Epidermal melanocyte (primary cell): ENCODE measurements at regions not wholly inside any gene's neighbourhood (a gene's known extent, or its start where the extent isn't known, plus 50 kb on each side); places are given as distances from the start of the nearest gene placed in this dataset.
"Not testable (repeated sequence)": the region's sequence is repeated elsewhere in the genome, so short reads cannot be mapped to it uniquely, and the experiment has no call there.

Experiments used
- DNase-seq: peaks from one replicate; pipeline ENCODE4 v3.0.0; 2011; ENCODE audit warnings: low spot score; ENCODE audit not compliant: insufficient read length

- no peak for DNase-seq
Observed at GRCh38 chr6:25154034-25154596, 125.1 kb upstream of the CARMIL1 start.

- DNase-seq, result no peak
Observed at GRCh38 chr6:25155211-25155610, 124.0 kb upstream of the CARMIL1 start.

- no peak for DNase-seq
Observed at GRCh38 chr6:25156123-25156522, 123.1 kb upstream of the CARMIL1 start.

- no peak for DNase-seq
Observed at GRCh38 chr6:25157183-25157582, 122.0 kb upstream of the CARMIL1 start.

- DNase-seq, result no peak
Observed at GRCh38 chr6:25157842-25158241, 121.3 kb upstream of the CARMIL1 start.

GRCh38 chr6:25160134-25160533 lies 119.0 kb upstream of the CARMIL1 start:
- not testable (repeated sequence) for DNase-seq

- DNase-seq, result no peak
Observed at GRCh38 chr6:25165177-25165576, 114.0 kb upstream of the CARMIL1 start.

GRCh38 chr6:25165800-25166199 lies 113.4 kb upstream of the CARMIL1 start:
- DNase-seq, result no peak

GRCh38 chr6:25166955-25167748 lies 112.0 kb upstream of the CARMIL1 start:
- DNase-seq, result no peak

GRCh38 chr6:25167961-25168360 lies 111.2 kb upstream of the CARMIL1 start:
- no peak for DNase-seq

GRCh38 chr6:25168637-25169036 lies 110.5 kb upstream of the CARMIL1 start:
- DNase-seq, result no peak

- DNase-seq, result no peak
Observed at GRCh38 chr6:25169553-25169952, 109.6 kb upstream of the CARMIL1 start.

- DNase-seq, result no peak
Observed at GRCh38 chr6:25169961-25170360, 109.2 kb upstream of the CARMIL1 start.

GRCh38 chr6:25170640-25171039 lies 108.5 kb upstream of the CARMIL1 start:
- DNase-seq, result no peak

GRCh38 chr6:25171301-25171700 lies 107.9 kb upstream of the CARMIL1 start:
- DNase-seq, result no peak

GRCh38 chr6:25172819-25173218 lies 106.4 kb upstream of the CARMIL1 start:
- DNase-seq, result peak; percentile 56

- no peak for DNase-seq
Observed at GRCh38 chr6:25173246-25173645, 105.9 kb upstream of the CARMIL1 start.

- no peak for DNase-seq
Observed at GRCh38 chr6:25173951-25174474, 105.2 kb upstream of the CARMIL1 start.

GRCh38 chr6:25174678-25175077 lies 104.5 kb upstream of the CARMIL1 start:
- DNase-seq, result no peak

GRCh38 chr6:25175196-25175595 lies 104.0 kb upstream of the CARMIL1 start:
- DNase-seq, result no peak

GRCh38 chr6:25175681-25176080 lies 103.5 kb upstream of the CARMIL1 start:
- DNase-seq, result no peak

- no peak for DNase-seq
Observed at GRCh38 chr6:25176466-25176865, 102.7 kb upstream of the CARMIL1 start.

- DNase-seq, result no peak
Observed at GRCh38 chr6:25177500-25178028, 101.6 kb upstream of the CARMIL1 start.
